GM19023 (cell line): ENCODE measurements at regions not wholly inside any gene's neighbourhood (a gene's known extent, or its start where the extent isn't known, plus 50 kb on each side); places are given as distances from the start of the nearest gene placed in this dataset.
"Not testable (repeated sequence)": the region's sequence is repeated elsewhere in the genome, so short reads cannot be mapped to it uniquely, and the experiment has no call there.

Experiments used
- ATAC-seq: cut with Tn5 transposase; IDR thresholded peaks from one replicate; pipeline ENCODE4 v1.9.1; 2021; ENCODE audit warnings: mild to moderate bottlenecking, moderate library complexity; ENCODE audit not compliant: unreplicated experiment

- ATAC-seq = no peak
Observed at GRCh38 chr1:37158113-37158749, 123.9 kb upstream of the GRIK3 start.

- ATAC-seq = no peak
Observed at GRCh38 chr1:37159102-37159501, 124.8 kb upstream of the GRIK3 start.

GRCh38 chr1:37161171-37161570, 126.9 kb upstream of the GRIK3 start:
- ATAC-seq = no peak

GRCh38 chr1:37162059-37162458, 127.7 kb upstream of the GRIK3 start:
- ATAC-seq = no peak

- no peak for ATAC-seq
Observed at GRCh38 chr1:37166005-37166404, 131.7 kb upstream of the GRIK3 start.

GRCh38 chr1:37167479-37167878, 133.2 kb upstream of the GRIK3 start:
- ATAC-seq = no peak

- no peak for ATAC-seq
Observed at GRCh38 chr1:37169241-37169640, 134.9 kb upstream of the GRIK3 start.

GRCh38 chr1:37169743-37170275, 135.5 kb upstream of the GRIK3 start:
- ATAC-seq = no peak

GRCh38 chr1:37171691-37172090, 137.4 kb upstream of the GRIK3 start:
- no peak for ATAC-seq

- ATAC-seq = no peak
Observed at GRCh38 chr1:37174341-37174740, 140.0 kb upstream of the GRIK3 start.

- ATAC-seq = no peak
Observed at GRCh38 chr1:37174876-37175275, 140.6 kb upstream of the GRIK3 start.

GRCh38 chr1:37175666-37176215, 141.4 kb upstream of the GRIK3 start:
- ATAC-seq = no peak

GRCh38 chr1:37176269-37176668, 142.0 kb upstream of the GRIK3 start:
- no peak for ATAC-seq

GRCh38 chr1:37177230-37177864, 143.0 kb upstream of the GRIK3 start:
- ATAC-seq = no peak

- ATAC-seq = no peak
Observed at GRCh38 chr1:37181425-37181824, 147.1 kb upstream of the GRIK3 start.

- ATAC-seq = no peak
Observed at GRCh38 chr1:37184789-37185188, 150.5 kb upstream of the GRIK3 start.

GRCh38 chr1:37186246-37186756, 152.0 kb upstream of the GRIK3 start:
- no peak for ATAC-seq

- no peak for ATAC-seq
Observed at GRCh38 chr1:37189111-37189510, 154.8 kb upstream of the GRIK3 start.

GRCh38 chr1:37197411-37197810, 163.1 kb upstream of the GRIK3 start:
- ATAC-seq = no peak

GRCh38 chr1:37214305-37214704, 180.0 kb upstream of the GRIK3 start:
- not testable (repeated sequence) for ATAC-seq

GRCh38 chr1:37233606-37234005, 199.3 kb upstream of the GRIK3 start:
- no peak for ATAC-seq

- no peak for ATAC-seq
Observed at GRCh38 chr1:37234941-37235418, 200.7 kb upstream of the GRIK3 start.
